Bronchial epithelial cell (primary cell): ENCODE measurements at regions not wholly inside any gene's neighbourhood (a gene's known extent, or its start where the extent isn't known, plus 50 kb on each side); places are given as distances from the start of the nearest gene placed in this dataset.

Experiments used
- DNase-seq: peaks from one replicate; pipeline ENCODE4 v3.0.0-alpha.2; 2010; ENCODE audit warnings: low read depth
- FAIRE-seq: peaks from 2 replicates; lab custom pipeline; 2011; peaks lifted over from hg19 to GRCh38; lab: Jason Lieb, UNC
- H3K27me3 ChIP-seq: 2 replicates; pipeline ENCODE4 v1.5.1; 2011; ENCODE audit warnings: low read length; ENCODE audit not compliant: control insufficient read depth, insufficient read depth
- H3K36me3 ChIP-seq: 2 replicates; pipeline ENCODE4 v1.5.1; 2011; ENCODE audit warnings: low read length; ENCODE audit not compliant: control insufficient read depth, insufficient read depth
- H3K4me3 ChIP-seq: 2 replicates; pipeline ENCODE4 v1.5.1; 2011; ENCODE audit warnings: mild to moderate bottlenecking, low read depth, low read length, control low read depth
- TF ChIP-seq, protein P1 (sequence below): IDR thresholded peaks from 2 replicates; pipeline ENCODE4 v1.5.1; 2011; ENCODE audit warnings: mild to moderate bottlenecking, moderate library complexity, low read length, control low read depth, inconsistent platforms; ENCODE audit not compliant: insufficient read depth, severe bottlenecking

DNA sequence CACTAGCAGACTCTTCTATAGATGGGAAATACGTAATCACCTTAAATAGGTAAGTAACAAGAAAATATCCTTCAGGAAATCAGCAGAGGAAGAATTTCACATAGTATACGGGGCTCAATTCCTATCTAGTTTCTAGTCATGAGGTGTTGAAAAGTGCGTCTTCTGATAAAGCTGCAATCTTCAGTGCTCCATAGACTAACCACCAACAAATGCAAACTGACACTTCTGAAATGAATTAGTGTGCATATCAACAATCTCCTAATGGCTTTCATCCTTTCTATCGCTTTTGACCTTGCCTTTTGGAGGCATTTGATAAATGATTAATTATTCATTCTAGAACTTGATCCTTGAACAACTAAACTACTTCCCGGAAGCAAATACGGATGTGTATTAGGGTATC lies 2306.6 kb upstream of the AGA start:
- Histone ChIP-seq H3K27me3 (no peaks in the 10 kb centered on the region), H3K4me3 (no peak overlapping the region), H3K36me3 (no peaks in the 10 kb centered on the region)
- no peak for DNase-seq
- no peak for FAIRE-seq
- TF ChIP-seq, protein P1, sequence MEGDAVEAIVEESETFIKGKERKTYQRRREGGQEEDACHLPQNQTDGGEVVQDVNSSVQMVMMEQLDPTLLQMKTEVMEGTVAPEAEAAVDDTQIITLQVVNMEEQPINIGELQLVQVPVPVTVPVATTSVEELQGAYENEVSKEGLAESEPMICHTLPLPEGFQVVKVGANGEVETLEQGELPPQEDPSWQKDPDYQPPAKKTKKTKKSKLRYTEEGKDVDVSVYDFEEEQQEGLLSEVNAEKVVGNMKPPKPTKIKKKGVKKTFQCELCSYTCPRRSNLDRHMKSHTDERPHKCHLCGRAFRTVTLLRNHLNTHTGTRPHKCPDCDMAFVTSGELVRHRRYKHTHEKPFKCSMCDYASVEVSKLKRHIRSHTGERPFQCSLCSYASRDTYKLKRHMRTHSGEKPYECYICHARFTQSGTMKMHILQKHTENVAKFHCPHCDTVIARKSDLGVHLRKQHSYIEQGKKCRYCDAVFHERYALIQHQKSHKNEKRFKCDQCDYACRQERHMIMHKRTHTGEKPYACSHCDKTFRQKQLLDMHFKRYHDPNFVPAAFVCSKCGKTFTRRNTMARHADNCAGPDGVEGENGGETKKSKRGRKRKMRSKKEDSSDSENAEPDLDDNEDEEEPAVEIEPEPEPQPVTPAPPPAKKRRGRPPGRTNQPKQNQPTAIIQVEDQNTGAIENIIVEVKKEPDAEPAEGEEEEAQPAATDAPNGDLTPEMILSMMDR, result no peak

DNA sequence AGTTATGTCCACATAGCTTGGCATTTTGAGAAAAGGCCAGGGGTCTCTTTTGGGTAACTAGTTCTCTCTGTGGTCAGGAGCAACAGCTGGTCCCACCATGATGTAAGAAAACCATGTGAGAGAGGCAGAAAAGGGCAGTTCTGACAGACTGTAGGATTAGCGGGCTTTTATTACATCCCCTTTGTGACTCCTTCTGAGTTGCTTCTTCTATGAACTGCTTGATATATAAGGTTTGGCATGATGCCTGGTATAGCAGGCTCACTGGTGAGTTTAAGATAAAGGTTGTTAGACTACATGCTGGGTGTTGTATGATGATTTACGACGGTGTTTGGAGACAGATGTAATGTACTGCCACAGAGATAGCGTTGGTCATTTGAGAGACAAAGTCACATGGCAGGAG lies 2308.1 kb upstream of the AGA start:
- Histone ChIP-seq H3K36me3 (no peaks in the 10 kb centered on the region), H3K27me3 (no peaks in the 10 kb centered on the region), H3K4me3 (no peak overlapping the region)
- TF ChIP-seq, protein P1, result no peak
- DNase-seq (no peak), FAIRE-seq (no peak)

DNA sequence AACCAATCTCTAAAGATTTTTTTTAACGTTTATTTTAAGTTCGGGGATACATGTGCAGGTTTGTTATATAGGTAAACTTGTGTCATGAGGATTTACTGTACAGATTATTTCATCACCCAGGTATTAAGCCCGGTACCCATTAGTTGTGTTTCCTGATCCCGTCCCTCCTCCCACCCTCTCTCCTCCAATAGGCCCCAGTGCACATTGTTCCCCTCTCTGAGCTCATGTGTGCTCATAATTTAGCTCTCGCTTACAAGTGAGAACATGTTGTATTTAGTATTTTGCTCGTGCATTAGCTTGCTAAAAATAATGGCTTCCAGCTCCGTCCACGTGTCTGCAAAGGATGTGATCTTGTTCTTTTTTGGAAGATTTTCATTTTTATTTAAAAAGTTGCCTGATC lies 2309.4 kb upstream of the AGA start:
- TF ChIP-seq, protein P1, result no peak
- H3K36me3 ChIP-seq, result no peaks in the 10 kb centered on the region
- no peaks in the 10 kb centered on the region for H3K27me3 ChIP-seq
- FAIRE-seq (no peak), DNase-seq (peak; percentile 41)
- H3K4me3 ChIP-seq, result no peak overlapping the region

DNA sequence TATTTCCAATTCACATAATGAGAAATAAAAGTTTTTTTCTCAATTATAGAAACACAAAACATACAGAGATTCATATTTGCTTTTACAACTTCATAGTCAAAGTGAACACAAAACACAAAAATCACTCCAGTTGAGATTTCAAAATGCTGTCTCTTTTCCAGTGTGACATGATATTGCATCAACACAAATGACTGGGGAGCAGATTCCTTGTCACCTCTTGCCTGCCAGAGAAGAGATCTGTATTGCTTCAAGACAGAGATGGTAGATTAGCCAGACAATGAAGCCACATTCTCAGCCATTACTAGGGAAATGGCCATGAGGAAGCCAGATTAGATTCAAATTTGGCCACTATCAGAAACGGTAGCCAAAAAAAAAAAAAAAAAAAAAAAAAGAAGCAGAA lies 2313.1 kb upstream of the AGA start:
- DNase-seq, result no peak
- Histone ChIP-seq H3K4me3 (no peak overlapping the region), H3K27me3 (no peaks in the 10 kb centered on the region), H3K36me3 (no peaks in the 10 kb centered on the region)
- no peak for FAIRE-seq
- TF ChIP-seq, protein P1, result no peak

DNA sequence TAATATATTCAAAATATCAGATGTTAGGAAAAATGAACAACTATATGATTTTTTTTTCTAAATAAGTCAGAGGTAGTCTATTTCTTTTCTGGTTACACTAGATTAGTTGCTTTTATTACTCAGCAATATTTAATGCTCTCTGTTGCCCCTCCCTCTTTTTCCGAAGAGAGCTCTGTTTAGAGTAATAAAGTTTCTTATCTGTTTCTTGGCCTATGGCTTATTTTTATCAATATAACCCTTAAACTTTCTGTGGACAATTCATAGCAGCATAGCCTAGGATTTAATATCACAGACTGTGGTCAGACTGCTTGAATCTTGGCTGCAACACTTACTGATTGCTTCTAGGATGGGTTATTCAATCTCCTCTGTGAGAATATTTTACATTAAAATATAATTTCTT lies 2315.4 kb upstream of the AGA start:
- no peaks in the 10 kb centered on the region for H3K36me3 ChIP-seq

DNA sequence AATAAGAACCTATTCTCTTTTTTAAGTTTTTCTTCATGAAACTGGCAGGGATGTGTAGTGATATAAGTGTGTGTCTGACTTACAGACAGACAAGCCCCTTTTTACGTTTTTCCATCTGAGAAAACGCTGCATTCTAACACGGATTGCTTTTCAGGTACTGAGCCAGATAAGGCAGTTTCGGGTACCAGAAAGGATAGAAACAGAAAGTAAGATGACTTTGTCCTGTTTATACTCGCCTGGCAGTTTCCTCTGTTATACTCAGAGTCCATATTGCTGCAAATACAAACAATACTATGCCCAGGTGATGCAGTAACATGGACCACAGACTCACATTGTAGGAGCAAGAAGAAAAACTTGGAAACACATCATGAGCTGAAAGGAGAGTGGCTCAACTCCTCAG lies 2320.6 kb upstream of the AGA start:
- FAIRE-seq, result no peak

More for the DNA sequence above, 2315.4 kb upstream of the AGA start:
- FAIRE-seq (no peak), DNase-seq (no peak)
- Histone ChIP-seq H3K4me3 (no peak overlapping the region), H3K27me3 (no peaks in the 10 kb centered on the region)
- TF ChIP-seq, protein P1, result no peak

More for the DNA sequence above, 2320.6 kb upstream of the AGA start:
- no peak overlapping the region for H3K4me3 ChIP-seq
- no peaks in the 10 kb centered on the region for H3K36me3 ChIP-seq
- TF ChIP-seq, protein P1, result no peak
- no peak for DNase-seq
- no peaks in the 10 kb centered on the region for H3K27me3 ChIP-seq
